Erythroblast (primary cell): ENCODE measurements at regions not wholly inside any gene's neighbourhood (a gene's known extent, or its start where the extent isn't known, plus 50 kb on each side); places are given as distances from the start of the nearest gene placed in this dataset.

ENCODE experiments used
- GATA1 ChIP-seq: IDR thresholded peaks from 2 replicates; pipeline ENCODE4 v1.6.1; 2011; ENCODE audit warnings: low read depth, mild to moderate bottlenecking, control low read depth, low read length, moderate library complexity
- POLR2A ChIP-seq: IDR thresholded peaks from 2 replicates; pipeline ENCODE4 v1.6.1; 2011; ENCODE audit warnings: mild to moderate bottlenecking, low read length

- TF ChIP-seq POLR2A (no peak), GATA1 (no peak)
Measured at GRCh38 chr14:38971258-38971921, 131.6 kb downstream of the SEC23A start.
